Erythroblast (primary cell): ENCODE measurements at regions not wholly inside any gene's neighbourhood (a gene's known extent, or its start where the extent isn't known, plus 50 kb on each side); places are given as distances from the start of the nearest gene placed in this dataset.

Source experiments
- GATA1 ChIP-seq: IDR thresholded peaks from 2 replicates; pipeline ENCODE4 v1.6.1; 2011; ENCODE audit warnings: low read depth, mild to moderate bottlenecking, control low read depth, low read length, moderate library complexity
- POLR2A ChIP-seq: IDR thresholded peaks from 2 replicates; pipeline ENCODE4 v1.6.1; 2011; ENCODE audit warnings: mild to moderate bottlenecking, low read length

DNA sequence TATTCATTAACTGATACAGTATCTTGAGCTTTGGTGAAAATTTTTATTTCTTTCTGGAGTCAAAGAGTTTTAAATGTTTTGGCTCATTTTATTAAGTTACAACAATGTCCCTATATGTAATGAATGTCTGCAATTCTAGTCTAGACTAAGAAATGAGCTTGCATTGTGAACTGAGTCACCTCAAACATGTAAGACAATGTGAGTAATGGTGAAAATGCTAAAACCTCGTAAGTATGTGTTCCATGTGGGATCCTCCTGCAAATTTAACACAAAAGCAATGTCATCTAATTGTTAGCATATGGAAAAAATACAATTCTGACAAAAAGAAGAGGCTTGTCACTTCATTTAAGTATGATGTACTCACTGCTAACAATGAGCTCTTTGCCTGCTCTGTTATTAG lies 480.5 kb upstream of the FSTL5 start:
- TF ChIP-seq POLR2A = no peak
- TF ChIP-seq GATA1 = no peak
